ENCODE measurements at regions not wholly inside any gene's neighbourhood (a gene's known extent, or its start where the extent isn't known, plus 50 kb on each side); places are given as distances from the start of the nearest gene placed in this dataset.

DNA sequence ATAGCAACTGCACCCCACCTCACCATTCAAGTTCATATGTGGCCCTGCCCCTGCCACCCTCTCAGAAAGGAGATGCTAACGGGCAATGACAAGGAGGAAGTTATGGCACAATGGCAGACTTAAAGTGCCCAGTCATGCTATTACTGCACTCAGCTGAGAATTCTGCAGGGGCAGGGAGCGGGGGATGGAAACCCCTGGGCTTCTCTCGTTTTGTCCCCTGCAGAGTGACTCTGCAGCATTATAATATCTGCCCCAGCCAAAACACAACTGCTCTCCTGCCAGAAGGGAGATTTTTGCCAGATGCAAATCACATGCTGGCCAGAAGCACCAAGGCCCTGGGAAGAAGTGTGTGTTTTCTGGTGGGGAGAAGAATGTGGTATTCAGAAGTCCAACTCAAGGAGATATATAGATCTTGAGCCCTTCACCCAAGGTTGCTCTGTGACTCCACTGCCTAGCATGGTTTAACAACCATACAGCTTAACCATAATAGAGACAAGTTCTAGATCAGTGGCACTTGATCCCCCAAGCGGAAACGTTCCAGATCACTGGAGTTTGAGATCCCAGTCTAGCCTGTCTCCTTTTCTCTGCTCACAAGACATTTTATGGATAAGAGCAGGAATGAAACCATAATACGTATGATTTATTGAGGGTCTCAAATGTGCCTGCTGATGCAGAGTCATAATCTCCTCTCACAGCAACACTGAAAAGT, 207.0 kb upstream of the MAP3K1 start:
- TF ChIP-seq, protein P1, sequence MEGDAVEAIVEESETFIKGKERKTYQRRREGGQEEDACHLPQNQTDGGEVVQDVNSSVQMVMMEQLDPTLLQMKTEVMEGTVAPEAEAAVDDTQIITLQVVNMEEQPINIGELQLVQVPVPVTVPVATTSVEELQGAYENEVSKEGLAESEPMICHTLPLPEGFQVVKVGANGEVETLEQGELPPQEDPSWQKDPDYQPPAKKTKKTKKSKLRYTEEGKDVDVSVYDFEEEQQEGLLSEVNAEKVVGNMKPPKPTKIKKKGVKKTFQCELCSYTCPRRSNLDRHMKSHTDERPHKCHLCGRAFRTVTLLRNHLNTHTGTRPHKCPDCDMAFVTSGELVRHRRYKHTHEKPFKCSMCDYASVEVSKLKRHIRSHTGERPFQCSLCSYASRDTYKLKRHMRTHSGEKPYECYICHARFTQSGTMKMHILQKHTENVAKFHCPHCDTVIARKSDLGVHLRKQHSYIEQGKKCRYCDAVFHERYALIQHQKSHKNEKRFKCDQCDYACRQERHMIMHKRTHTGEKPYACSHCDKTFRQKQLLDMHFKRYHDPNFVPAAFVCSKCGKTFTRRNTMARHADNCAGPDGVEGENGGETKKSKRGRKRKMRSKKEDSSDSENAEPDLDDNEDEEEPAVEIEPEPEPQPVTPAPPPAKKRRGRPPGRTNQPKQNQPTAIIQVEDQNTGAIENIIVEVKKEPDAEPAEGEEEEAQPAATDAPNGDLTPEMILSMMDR (IDR thresholded peaks at IDR 0.05; ENCODE audit: poor library complexity, severe bottlenecking), result no peak
- TF ChIP-seq SMC3 (conservative IDR thresholded peaks at IDR 0.05; ENCODE audit: poor library complexity) (no peak), REST (IDR thresholded peaks at IDR 0.05; ENCODE audit: borderline replicate concordance) (no peak), EP300 (conservative IDR thresholded peaks at IDR 0.05; ENCODE audit: poor library complexity, severe bottlenecking) (no peak), POLR2AphosphoS5 (IDR thresholded peaks at IDR 0.05) (no peak), RAD21 (conservative IDR thresholded peaks at IDR 0.05) (no peak), TAF1 (IDR thresholded peaks at IDR 0.05; ENCODE audit: low read depth) (no peak), EZH2 (IDR thresholded peaks at IDR 0.05; ENCODE audit: borderline replicate concordance, insufficient read depth, low read length, poor library complexity, severe bottlenecking) (no peak)
